HepG2 (cell line): ENCODE measurements at regions not wholly inside any gene's neighbourhood (a gene's known extent, or its start where the extent isn't known, plus 50 kb on each side); places are given as distances from the start of the nearest gene placed in this dataset.

ENCODE experiments used
- HDAC2 ChIP-seq: sonication (generic); formaldehyde crosslinking; IDR thresholded peaks from 2 replicates; pipeline ENCODE4 v1.4.0; 2020; ENCODE audit warnings: missing genetic modification reagents
- HNF4G ChIP-seq, 2 experiments: sonication (generic) in 1 of 2; formaldehyde crosslinking in 1 of 2; IDR thresholded peaks; 2 replicates each; pipeline versions ENCODE4 v1.4.0 to v1.6.1; 2011 to 2020; ENCODE audit warnings: borderline replicate concordance in 2 of 2, low read depth in 2 of 2, mild to moderate bottlenecking in 2 of 2, low read length in 1 of 2, missing genetic modification reagents in 1 of 2, moderate library complexity in 1 of 2
- NFATC3 ChIP-seq: sonication (generic); formaldehyde crosslinking; IDR thresholded peaks from 2 replicates; pipeline ENCODE4 v1.5.1; 2020; ENCODE audit warnings: mild to moderate bottlenecking, missing genetic modification reagents
- PRDM4 ChIP-seq: sonication (generic); formaldehyde crosslinking; IDR thresholded peaks from 2 replicates; pipeline ENCODE4 v1.9.0; 2021; ENCODE audit warnings: missing genetic modification reagents, borderline replicate concordance
- RCOR2 ChIP-seq: IDR thresholded peaks from 2 replicates; pipeline ENCODE4 v1.6.1; 2016; ENCODE audit warnings: missing biosample characterization, missing genetic modification reagents
- ZBTB38 ChIP-seq: sonication (generic); formaldehyde crosslinking; IDR thresholded peaks from 2 replicates; pipeline ENCODE4 v1.5.1; 2020; ENCODE audit warnings: mild to moderate bottlenecking, missing genetic modification reagents
- TF ChIP-seq, protein P1 (sequence below): sonication (generic); formaldehyde crosslinking; IDR thresholded peaks from 2 replicates; pipeline ENCODE4 v1.5.0; 2020; ENCODE audit warnings: mild to moderate bottlenecking, missing genetic modification reagents, moderate library complexity
- TF ChIP-seq, protein P2 (sequence below): sonication (generic); formaldehyde crosslinking; IDR thresholded peaks from 2 replicates; pipeline ENCODE4; 2020; ENCODE audit warnings: missing genetic modification reagents, mild to moderate bottlenecking, borderline replicate concordance

DNA sequence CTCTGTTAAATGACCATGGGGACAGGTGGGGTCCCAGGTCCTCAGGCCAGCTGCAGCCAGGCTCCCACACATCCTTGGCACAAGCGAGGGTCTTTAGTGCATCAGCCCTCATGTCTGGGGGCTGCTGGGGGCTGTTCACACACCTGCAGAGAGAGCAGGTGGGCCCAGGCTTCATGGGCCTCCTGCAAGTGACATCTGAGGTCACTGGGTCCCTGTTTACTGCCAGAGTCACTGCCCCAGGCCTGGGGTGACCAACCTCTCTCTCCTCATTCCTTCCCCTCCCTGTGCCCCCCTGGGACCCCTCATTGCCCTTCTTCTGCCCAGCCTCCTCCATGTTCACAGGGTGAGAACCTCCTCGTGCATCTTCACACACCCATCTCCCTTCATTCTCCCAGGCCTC is 92.4 kb downstream of the RTL6 start:
- TF ChIP-seq ZBTB38 (CRISPR knock-in tag) (no peak), RCOR2 (CRISPR knock-in tag) (no peak), NFATC3 (CRISPR knock-in tag) (no peak), HDAC2 (CRISPR knock-in tag) (no peak), PRDM4 (no peak), HNF4G (IDR thresholded peaks at IDR 0.05; ENCODE audit: borderline replicate concordance, low read depth, low read length) (no peak), HNF4G (CRISPR knock-in tag; IDR thresholded peaks at IDR 0.05; ENCODE audit: borderline replicate concordance, low read depth) (no peak)
- TF ChIP-seq, protein P1, sequence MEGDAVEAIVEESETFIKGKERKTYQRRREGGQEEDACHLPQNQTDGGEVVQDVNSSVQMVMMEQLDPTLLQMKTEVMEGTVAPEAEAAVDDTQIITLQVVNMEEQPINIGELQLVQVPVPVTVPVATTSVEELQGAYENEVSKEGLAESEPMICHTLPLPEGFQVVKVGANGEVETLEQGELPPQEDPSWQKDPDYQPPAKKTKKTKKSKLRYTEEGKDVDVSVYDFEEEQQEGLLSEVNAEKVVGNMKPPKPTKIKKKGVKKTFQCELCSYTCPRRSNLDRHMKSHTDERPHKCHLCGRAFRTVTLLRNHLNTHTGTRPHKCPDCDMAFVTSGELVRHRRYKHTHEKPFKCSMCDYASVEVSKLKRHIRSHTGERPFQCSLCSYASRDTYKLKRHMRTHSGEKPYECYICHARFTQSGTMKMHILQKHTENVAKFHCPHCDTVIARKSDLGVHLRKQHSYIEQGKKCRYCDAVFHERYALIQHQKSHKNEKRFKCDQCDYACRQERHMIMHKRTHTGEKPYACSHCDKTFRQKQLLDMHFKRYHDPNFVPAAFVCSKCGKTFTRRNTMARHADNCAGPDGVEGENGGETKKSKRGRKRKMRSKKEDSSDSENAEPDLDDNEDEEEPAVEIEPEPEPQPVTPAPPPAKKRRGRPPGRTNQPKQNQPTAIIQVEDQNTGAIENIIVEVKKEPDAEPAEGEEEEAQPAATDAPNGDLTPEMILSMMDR (CRISPR knock-in tag): no peak
- TF ChIP-seq, protein P2, sequence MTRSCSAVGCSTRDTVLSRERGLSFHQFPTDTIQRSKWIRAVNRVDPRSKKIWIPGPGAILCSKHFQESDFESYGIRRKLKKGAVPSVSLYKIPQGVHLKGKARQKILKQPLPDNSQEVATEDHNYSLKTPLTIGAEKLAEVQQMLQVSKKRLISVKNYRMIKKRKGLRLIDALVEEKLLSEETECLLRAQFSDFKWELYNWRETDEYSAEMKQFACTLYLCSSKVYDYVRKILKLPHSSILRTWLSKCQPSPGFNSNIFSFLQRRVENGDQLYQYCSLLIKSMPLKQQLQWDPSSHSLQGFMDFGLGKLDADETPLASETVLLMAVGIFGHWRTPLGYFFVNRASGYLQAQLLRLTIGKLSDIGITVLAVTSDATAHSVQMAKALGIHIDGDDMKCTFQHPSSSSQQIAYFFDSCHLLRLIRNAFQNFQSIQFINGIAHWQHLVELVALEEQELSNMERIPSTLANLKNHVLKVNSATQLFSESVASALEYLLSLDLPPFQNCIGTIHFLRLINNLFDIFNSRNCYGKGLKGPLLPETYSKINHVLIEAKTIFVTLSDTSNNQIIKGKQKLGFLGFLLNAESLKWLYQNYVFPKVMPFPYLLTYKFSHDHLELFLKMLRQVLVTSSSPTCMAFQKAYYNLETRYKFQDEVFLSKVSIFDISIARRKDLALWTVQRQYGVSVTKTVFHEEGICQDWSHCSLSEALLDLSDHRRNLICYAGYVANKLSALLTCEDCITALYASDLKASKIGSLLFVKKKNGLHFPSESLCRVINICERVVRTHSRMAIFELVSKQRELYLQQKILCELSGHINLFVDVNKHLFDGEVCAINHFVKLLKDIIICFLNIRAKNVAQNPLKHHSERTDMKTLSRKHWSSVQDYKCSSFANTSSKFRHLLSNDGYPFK: no peak
